ENCODE measurements at regions not wholly inside any gene's neighbourhood (a gene's known extent, or its start where the extent isn't known, plus 50 kb on each side); places are given as distances from the start of the nearest gene placed in this dataset.

- DNase-seq (ENCODE audit: low read depth, low spot score) = no peak
- CTCF ChIA-PET = no interaction called here
- POLR2A ChIA-PET = no interaction called here
Observed at GRCh38 chr18:66729442-66730239, 125.8 kb upstream of the CDH19 start.

GRCh38 chr18:66728951-66729350 lies 125.1 kb upstream of the CDH19 start:
- no peak for DNase-seq (ENCODE audit: low read depth, low spot score)
- ChIA-PET POLR2A (no interaction called here), CTCF (no interaction called here)
- TF ChIP-seq CTCF (IDR thresholded peaks at IDR 0.05; ENCODE audit: insufficient read depth, low read length, missing control alignments) = no peak
- no peak overlapping the region for H3K4me3 ChIP-seq (ENCODE audit: low read depth, low read length)

More at GRCh38 chr18:66729442-66730239, 125.8 kb upstream of the CDH19 start:
- no peak overlapping the region for H3K4me3 ChIP-seq (ENCODE audit: low read depth, low read length)
- TF ChIP-seq CTCF (IDR thresholded peaks at IDR 0.05; ENCODE audit: insufficient read depth, low read length, missing control alignments) = no peak

GRCh38 chr18:66727991-66728390 lies 124.1 kb upstream of the CDH19 start:
- TF ChIP-seq CTCF (IDR thresholded peaks at IDR 0.05; ENCODE audit: insufficient read depth, low read length, missing control alignments) = no peak
- H3K4me3 ChIP-seq (ENCODE audit: low read depth, low read length) = no peak overlapping the region
- no peak for DNase-seq (ENCODE audit: low read depth, low spot score)
- ChIA-PET POLR2A (no interaction called here), CTCF (no interaction called here)

GRCh38 chr18:66724664-66725356 lies 120.9 kb upstream of the CDH19 start:
- CTCF ChIA-PET = no interaction called here

GRCh38 chr18:66722671-66723070 lies 118.8 kb upstream of the CDH19 start:
- no peak for TF ChIP-seq CTCF (IDR thresholded peaks at IDR 0.05; ENCODE audit: insufficient read depth, low read length, missing control alignments)
- POLR2A ChIA-PET = no interaction called here
- CTCF ChIA-PET = no interaction called here
- no peak for DNase-seq (ENCODE audit: low read depth, low spot score)
- H3K4me3 ChIP-seq (ENCODE audit: low read depth, low read length) = no peak overlapping the region

More at GRCh38 chr18:66724664-66725356, 120.9 kb upstream of the CDH19 start:
- TF ChIP-seq CTCF (IDR thresholded peaks at IDR 0.05; ENCODE audit: insufficient read depth, low read length, missing control alignments) = no peak
- H3K4me3 ChIP-seq (ENCODE audit: low read depth, low read length) = no peak overlapping the region
- no peak for DNase-seq (ENCODE audit: low read depth, low spot score)
- POLR2A ChIA-PET = no interaction called here

GRCh38 chr18:66708646-66709045 lies 104.8 kb upstream of the CDH19 start:
- TF ChIP-seq CTCF (IDR thresholded peaks at IDR 0.05; ENCODE audit: insufficient read depth, low read length, missing control alignments) = no peak
- H3K4me3 ChIP-seq (ENCODE audit: low read depth, low read length) = no peak overlapping the region
- ChIA-PET POLR2A (no interaction called here), CTCF (no interaction called here)
- DNase-seq (ENCODE audit: low read depth, low spot score) = no peak
